Suprapubic skin (tissue), 4 donors: ENCODE measurements at regions not wholly inside any gene's neighbourhood (a gene's known extent, or its start where the extent isn't known, plus 50 kb on each side); places are given as distances from the start of the nearest gene placed in this dataset.

ENCODE experiments used
- EP300 ChIP-seq: sonication (generic); formaldehyde crosslinking; IDR thresholded peaks from one replicate; pipeline ENCODE4 v1.6.1; 2017; ENCODE audit warnings: antibody characterized with exemption
- POLR2A ChIP-seq, 2 donors: fragments of 450-650 bp; IDR thresholded peaks; one replicate each; pipeline ENCODE4 v1.6.1; 2017; ENCODE audit warnings: antibody characterized with exemption in 2 of 2, mild to moderate bottlenecking in 2 of 2, moderate library complexity in 2 of 2
- POLR2AphosphoS5 ChIP-seq, 3 donors: sonication (generic); formaldehyde crosslinking; IDR thresholded peaks; one replicate each; pipeline ENCODE4 v1.6.1; 2017; ENCODE audit warnings: antibody characterized with exemption in 3 of 3
- TF ChIP-seq, protein P1 (sequence below), 2 donors: fragments of 200-600 bp in 1 of 2; fragments of 450-650 bp in 1 of 2; sonication (generic) in 1 of 2; IDR thresholded peaks; one replicate each; pipeline ENCODE4 v1.5.1; 2016 to 2019; ENCODE audit warnings: antibody characterized with exemption in 2 of 2, mild to moderate bottlenecking in 1 of 2, moderate library complexity in 1 of 2

- TF ChIP-seq POLR2A (IDR thresholded peaks at IDR 0.05): no peak
- TF ChIP-seq, protein P1, sequence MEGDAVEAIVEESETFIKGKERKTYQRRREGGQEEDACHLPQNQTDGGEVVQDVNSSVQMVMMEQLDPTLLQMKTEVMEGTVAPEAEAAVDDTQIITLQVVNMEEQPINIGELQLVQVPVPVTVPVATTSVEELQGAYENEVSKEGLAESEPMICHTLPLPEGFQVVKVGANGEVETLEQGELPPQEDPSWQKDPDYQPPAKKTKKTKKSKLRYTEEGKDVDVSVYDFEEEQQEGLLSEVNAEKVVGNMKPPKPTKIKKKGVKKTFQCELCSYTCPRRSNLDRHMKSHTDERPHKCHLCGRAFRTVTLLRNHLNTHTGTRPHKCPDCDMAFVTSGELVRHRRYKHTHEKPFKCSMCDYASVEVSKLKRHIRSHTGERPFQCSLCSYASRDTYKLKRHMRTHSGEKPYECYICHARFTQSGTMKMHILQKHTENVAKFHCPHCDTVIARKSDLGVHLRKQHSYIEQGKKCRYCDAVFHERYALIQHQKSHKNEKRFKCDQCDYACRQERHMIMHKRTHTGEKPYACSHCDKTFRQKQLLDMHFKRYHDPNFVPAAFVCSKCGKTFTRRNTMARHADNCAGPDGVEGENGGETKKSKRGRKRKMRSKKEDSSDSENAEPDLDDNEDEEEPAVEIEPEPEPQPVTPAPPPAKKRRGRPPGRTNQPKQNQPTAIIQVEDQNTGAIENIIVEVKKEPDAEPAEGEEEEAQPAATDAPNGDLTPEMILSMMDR (IDR thresholded peaks at IDR 0.05): no peak
- TF ChIP-seq EP300: no peak
- no peak for TF ChIP-seq POLR2AphosphoS5 (IDR thresholded peaks at IDR 0.05)
These were observed 1154.0 kb downstream of the IGSF11 start for GRCh38 chr3:117880638-117881037.
